ENCODE measurements at regions not wholly inside any gene's neighbourhood (a gene's known extent, or its start where the extent isn't known, plus 50 kb on each side); places are given as distances from the start of the nearest gene placed in this dataset.

- no peak overlapping the region for H2AFZ ChIP-seq (ENCODE audit: insufficient read depth, low read depth, low read length, poor library complexity, severe bottlenecking)
- Mint-ChIP-seq H3K4me3 (no peak overlapping the region), H3K4me1 (no peaks in the 10 kb centered on the region), H3K36me3 (no peaks in the 10 kb centered on the region), H3K27me3 (ENCODE audit: low read depth in 3 of 3) (peaks cover 0 to 7% (median 0%) of the 10 kb centered on the region in 3 donors), H3K27ac (no peak overlapping the region), H3K9me3 (peaks cover 0 to 2% (median under 1%) of the 10 kb centered on the region in 7 donors)
- no peak overlapping the region for H3K27ac ChIP-seq (ENCODE audit: low read depth in 1 of 2, low read length in 2 of 2)
- no peak overlapping the region for H3K4me2 ChIP-seq (replicated peaks; ENCODE audit: extremely low read depth, low read length, poor library complexity, severe bottlenecking)
- H3K27me3 ChIP-seq (ENCODE audit: control insufficient read depth in 2 of 2, insufficient read depth in 2 of 2, low read length in 2 of 2) = peaks cover 0 to 4% of the 10 kb centered on the region in 2 donors
- no peaks in the 10 kb centered on the region for H3K79me2 ChIP-seq (ENCODE audit: insufficient read depth, low read length)
- H3K36me3 ChIP-seq (replicated peaks in 1 of 2; ENCODE audit: control insufficient read depth in 1 of 2, insufficient read depth in 2 of 2, low read length in 2 of 2) = no peaks in the 10 kb centered on the region
- no peaks in the 10 kb centered on the region for H4K20me1 ChIP-seq (ENCODE audit: insufficient read depth, low read length)
- no peak for DNase-seq
- no peak overlapping the region for H3K9ac ChIP-seq (ENCODE audit: insufficient read depth, low read length, poor library complexity, severe bottlenecking)
- intact Hi-C loops (cut with micrococcal nuclease) = no loop called here
- no peaks in the 10 kb centered on the region for H3K4me1 ChIP-seq (ENCODE audit: control insufficient read depth in 1 of 2, insufficient read depth in 2 of 2, low read length in 2 of 2)
- H3K4me3 ChIP-seq (replicated peaks in 1 of 3; ENCODE audit: low read depth in 2 of 3, low read length in 3 of 3) = no peak overlapping the region
- TF ChIP-seq CTCF (IDR thresholded peaks at IDR 0.05) = no peak
- WGBS (ENCODE audit: insufficient coverage) = 40% methylated on average over 1 of the region's 3 CpGs
- H3K9me3 ChIP-seq (replicated peaks in 1 of 2; ENCODE audit: control insufficient read depth in 1 of 2, insufficient read depth in 1 of 2, low read length in 2 of 2) = no peaks in the 10 kb centered on the region
These were observed 219.1 kb downstream of the ZNF674 start for GRCh38 chrX:46326161-46326560.

- no peak for TF ChIP-seq CTCF (IDR thresholded peaks at IDR 0.05)
- intact Hi-C loops (cut with micrococcal nuclease) = no loop called here
- H3K4me3 Mint-ChIP-seq = no peak overlapping the region
These were observed 219.8 kb downstream of the ZNF674 start for GRCh38 chrX:46325312-46325877.

More at GRCh38 chrX:46325312-46325877, 219.8 kb downstream of the ZNF674 start:
- WGBS (ENCODE audit: insufficient coverage) = no CpG with 5 or more reads among the region's 5 CpGs
- Histone ChIP-seq H3K36me3 (replicated peaks in 1 of 2; ENCODE audit: control insufficient read depth in 1 of 2, insufficient read depth in 2 of 2, low read length in 2 of 2) (no peaks in the 10 kb centered on the region), H3K4me3 (replicated peaks in 1 of 3; ENCODE audit: low read depth in 2 of 3, low read length in 3 of 3) (no peak overlapping the region), H3K9ac (ENCODE audit: insufficient read depth, low read length, poor library complexity, severe bottlenecking) (no peak overlapping the region), H3K79me2 (ENCODE audit: insufficient read depth, low read length) (no peaks in the 10 kb centered on the region), H3K27ac (ENCODE audit: low read depth in 1 of 2, low read length in 2 of 2) (no peak overlapping the region), H3K9me3 (replicated peaks in 1 of 2; ENCODE audit: control insufficient read depth in 1 of 2, insufficient read depth in 1 of 2, low read length in 2 of 2) (no peaks in the 10 kb centered on the region), H2AFZ (ENCODE audit: insufficient read depth, low read depth, low read length, poor library complexity, severe bottlenecking) (no peak overlapping the region), H3K4me2 (replicated peaks; ENCODE audit: extremely low read depth, low read length, poor library complexity, severe bottlenecking) (no peak overlapping the region), H3K4me1 (ENCODE audit: control insufficient read depth in 1 of 2, insufficient read depth in 2 of 2, low read length in 2 of 2) (no peaks in the 10 kb centered on the region), H4K20me1 (ENCODE audit: insufficient read depth, low read length) (no peaks in the 10 kb centered on the region), H3K27me3 (ENCODE audit: control insufficient read depth in 2 of 2, insufficient read depth in 2 of 2, low read length in 2 of 2) (peaks cover 0 to 4% of the 10 kb centered on the region in 2 donors)
- Mint-ChIP-seq H3K27ac (no peak overlapping the region), H3K27me3 (ENCODE audit: low read depth in 3 of 3) (peaks cover 0 to 7% (median 0%) of the 10 kb centered on the region in 3 donors), H3K36me3 (no peaks in the 10 kb centered on the region), H3K4me1 (no peaks in the 10 kb centered on the region), H3K9me3 (peaks cover 0 to 2% (median 1%) of the 10 kb centered on the region in 7 donors)
- DNase-seq = no peak
